ENCODE measurements at regions not wholly inside any gene's neighbourhood (a gene's known extent, or its start where the extent isn't known, plus 50 kb on each side); places are given as distances from the start of the nearest gene placed in this dataset.
A peak's percentile ranks its signal among the peaks of the same experiment; 100 is the strongest.

GRCh38 chr13:90430127-90430526 lies 917.4 kb upstream of the MIR17HG start:
- DNase-seq (ENCODE audit: low read depth, low spot score): no peak
- Mint-ChIP-seq H3K36me3 (ENCODE audit: low read depth) (no peaks in the 10 kb centered on the region), H3K9me3 (no peaks in the 10 kb centered on the region), H3K27ac (ENCODE audit: unreplicated experiment) (no peak overlapping the region), H3K27me3 (ENCODE audit: low read depth) (no peaks in the 10 kb centered on the region), H3K4me1 (no peaks in the 10 kb centered on the region), H3K4me3 (no peak overlapping the region)
- no peak for TF ChIP-seq CTCF (conservative IDR thresholded peaks at IDR 0.05)

- Mint-ChIP-seq H3K4me1 (peaks cover 6% of the 10 kb centered on the region), H3K36me3 (ENCODE audit: low read depth) (no peaks in the 10 kb centered on the region), H3K9me3 (no peaks in the 10 kb centered on the region), H3K27me3 (ENCODE audit: low read depth) (no peaks in the 10 kb centered on the region), H3K4me3 (no peak overlapping the region), H3K27ac (ENCODE audit: unreplicated experiment) (no peak overlapping the region)
- no peak for DNase-seq (ENCODE audit: low read depth, low spot score)
- no peak for TF ChIP-seq CTCF (conservative IDR thresholded peaks at IDR 0.05)
Measured at GRCh38 chr13:90436697-90437096, 910.8 kb upstream of the MIR17HG start.

GRCh38 chr13:90438576-90438975 lies 908.9 kb upstream of the MIR17HG start:
- H3K4me3 Mint-ChIP-seq: no peak overlapping the region
- TF ChIP-seq CTCF (conservative IDR thresholded peaks at IDR 0.05): no peak
- H3K27ac Mint-ChIP-seq (ENCODE audit: unreplicated experiment): peak overlapping the region; percentile 92
- H3K4me1 Mint-ChIP-seq: peaks cover 6% of the 10 kb centered on the region
- no peaks in the 10 kb centered on the region for H3K36me3 Mint-ChIP-seq (ENCODE audit: low read depth)
- DNase-seq (ENCODE audit: low read depth, low spot score): no peak
- H3K27me3 Mint-ChIP-seq (ENCODE audit: low read depth): no peaks in the 10 kb centered on the region
- H3K9me3 Mint-ChIP-seq: no peaks in the 10 kb centered on the region

- no peak for DNase-seq (ENCODE audit: low read depth, low spot score)
- H3K36me3 Mint-ChIP-seq (ENCODE audit: low read depth): no peaks in the 10 kb centered on the region
- no peak for TF ChIP-seq CTCF (conservative IDR thresholded peaks at IDR 0.05)
- peaks cover 11% of the 10 kb centered on the region for H3K4me1 Mint-ChIP-seq
- no peak overlapping the region for H3K27ac Mint-ChIP-seq (ENCODE audit: unreplicated experiment)
- no peaks in the 10 kb centered on the region for H3K9me3 Mint-ChIP-seq
- no peak overlapping the region for H3K4me3 Mint-ChIP-seq
- no peaks in the 10 kb centered on the region for H3K27me3 Mint-ChIP-seq (ENCODE audit: low read depth)
Measured at GRCh38 chr13:90443268-90443667, 904.2 kb upstream of the MIR17HG start.

GRCh38 chr13:90444232-90444631 lies 903.3 kb upstream of the MIR17HG start:
- no peaks in the 10 kb centered on the region for H3K36me3 Mint-ChIP-seq (ENCODE audit: low read depth)
- peaks cover 5% of the 10 kb centered on the region for H3K4me1 Mint-ChIP-seq
- no peak for DNase-seq (ENCODE audit: low read depth, low spot score)
- no peak overlapping the region for H3K27ac Mint-ChIP-seq (ENCODE audit: unreplicated experiment)
- H3K9me3 Mint-ChIP-seq: no peaks in the 10 kb centered on the region
- no peaks in the 10 kb centered on the region for H3K27me3 Mint-ChIP-seq (ENCODE audit: low read depth)
- no peak for TF ChIP-seq CTCF (conservative IDR thresholded peaks at IDR 0.05)
- no peak overlapping the region for H3K4me3 Mint-ChIP-seq

GRCh38 chr13:90445179-90445578 lies 902.3 kb upstream of the MIR17HG start:
- H3K27me3 Mint-ChIP-seq (ENCODE audit: low read depth): no peaks in the 10 kb centered on the region
- no peak for TF ChIP-seq CTCF (conservative IDR thresholded peaks at IDR 0.05)
- no peaks in the 10 kb centered on the region for H3K36me3 Mint-ChIP-seq (ENCODE audit: low read depth)
- no peaks in the 10 kb centered on the region for H3K9me3 Mint-ChIP-seq
- no peak overlapping the region for H3K27ac Mint-ChIP-seq (ENCODE audit: unreplicated experiment)
- no peak for DNase-seq (ENCODE audit: low read depth, low spot score)
- peaks cover 5% of the 10 kb centered on the region for H3K4me1 Mint-ChIP-seq
- no peak overlapping the region for H3K4me3 Mint-ChIP-seq
